Neuron (in vitro differentiated cells): ENCODE measurements at regions not wholly inside any gene's neighbourhood (a gene's known extent, or its start where the extent isn't known, plus 50 kb on each side); places are given as distances from the start of the nearest gene placed in this dataset.
A peak's percentile ranks its signal among the peaks of the same experiment; 100 is the strongest.
"Not testable (repeated sequence)": the region's sequence is repeated elsewhere in the genome, so short reads cannot be mapped to it uniquely, and the experiment has no call there.

Experiments
- H2AFZ ChIP-seq: one replicate; pipeline ENCODE4 v1.6.1; 2013; ENCODE audit warnings: low read depth, mild to moderate bottlenecking, inconsistent platforms, low read length, moderate library complexity
- H3K27me3 ChIP-seq: one replicate; pipeline ENCODE4 v1.6.1; 2013; ENCODE audit warnings: low read length; ENCODE audit not compliant: insufficient read depth
- H3K36me3 ChIP-seq: one replicate; pipeline ENCODE4 v1.6.1; 2013; ENCODE audit warnings: low read length; ENCODE audit not compliant: insufficient read depth
- H3K4me1 ChIP-seq: one replicate; pipeline ENCODE4 v1.6.1; 2013; ENCODE audit warnings: low read length; ENCODE audit not compliant: insufficient read depth
- H3K4me3 ChIP-seq: 2 replicates; pipeline ENCODE4 v1.5.1; 2013; ENCODE audit warnings: mild to moderate bottlenecking, low read length, moderate library complexity
- H3K9me3 ChIP-seq: one replicate; pipeline ENCODE4 v1.6.1; 2013; ENCODE audit warnings: low read length

GRCh38 chr10:3264161-3264761 lies 91.7 kb upstream of the PITRM1 start:
- Histone ChIP-seq H3K36me3 (no peaks in the 10 kb centered on the region), H3K4me3 (no peak overlapping the region), H2AFZ (no peak overlapping the region), H3K4me1 (peaks cover 16% of the 10 kb centered on the region), H3K27me3 (no peaks in the 10 kb centered on the region), H3K9me3 (no peaks in the 10 kb centered on the region)

DNA sequence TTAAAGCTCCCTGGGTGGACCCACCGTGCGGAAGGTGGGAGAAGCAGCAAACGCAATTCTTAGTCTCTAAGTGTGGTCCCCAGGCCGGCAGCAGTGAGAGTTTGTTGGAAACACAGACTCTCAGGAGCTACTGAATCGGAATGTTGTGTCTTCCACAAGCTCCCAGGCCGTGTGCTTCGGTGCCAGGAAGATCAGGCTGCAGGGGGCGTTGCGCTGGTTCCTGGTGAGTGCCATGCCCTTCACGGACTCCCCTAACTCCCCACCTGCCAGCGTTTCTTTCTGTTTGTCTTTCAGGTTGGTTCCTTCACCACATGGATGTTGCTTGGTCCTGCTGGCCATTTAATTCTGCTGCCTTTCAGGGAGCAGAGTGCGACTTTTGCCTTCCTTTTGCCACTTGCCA lies 91.2 kb upstream of the PITRM1 start:
- Histone ChIP-seq H3K4me3 (no peak overlapping the region), H3K36me3 (no peaks in the 10 kb centered on the region), H2AFZ (no peak overlapping the region), H3K4me1 (peaks cover 15% of the 10 kb centered on the region), H3K9me3 (no peaks in the 10 kb centered on the region), H3K27me3 (no peaks in the 10 kb centered on the region)

DNA sequence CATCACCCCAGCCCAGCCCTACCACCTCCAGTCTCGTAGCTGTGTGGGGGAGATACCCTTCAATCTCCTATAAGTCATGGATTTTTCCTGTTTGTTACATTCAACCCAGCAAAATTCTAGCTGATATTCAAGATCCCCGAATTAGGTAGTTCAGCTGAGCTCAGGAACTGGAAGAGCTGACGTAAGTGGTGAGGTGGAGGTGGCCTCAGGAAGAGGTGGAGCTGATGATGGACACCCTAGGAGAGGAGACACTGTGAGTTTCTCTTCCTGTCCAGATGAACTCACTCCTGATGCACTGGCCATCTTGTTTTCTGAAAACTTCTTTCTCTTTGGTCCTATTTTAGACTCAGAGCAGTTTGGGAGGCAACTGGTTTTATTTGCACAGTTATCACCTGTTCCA lies 90.5 kb upstream of the PITRM1 start:
- Histone ChIP-seq H3K4me3 (no peak overlapping the region), H2AFZ (no peak overlapping the region), H3K27me3 (no peaks in the 10 kb centered on the region), H3K4me1 (peaks cover 15% of the 10 kb centered on the region), H3K9me3 (no peaks in the 10 kb centered on the region), H3K36me3 (no peaks in the 10 kb centered on the region)

DNA sequence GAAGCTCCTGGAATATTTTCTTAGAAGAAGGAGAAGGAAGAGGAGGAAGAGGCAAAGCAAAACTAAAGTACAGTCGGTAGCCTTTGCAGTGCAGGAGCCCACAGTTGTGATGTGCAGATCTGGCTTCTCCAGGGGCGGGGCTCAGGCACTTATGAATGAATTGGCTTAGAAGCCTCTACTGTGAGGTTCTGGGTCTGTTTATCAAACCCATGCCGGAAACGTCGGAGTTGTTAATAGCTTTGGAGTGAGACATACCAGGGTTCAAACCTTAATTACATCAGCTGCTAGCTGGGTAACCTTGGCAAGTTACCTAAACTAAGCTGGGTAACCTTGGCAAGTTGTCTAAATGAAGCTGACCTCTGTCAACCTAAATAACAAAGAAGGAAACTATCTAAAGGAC lies 89.3 kb upstream of the PITRM1 start:
- Histone ChIP-seq H3K36me3 (no peaks in the 10 kb centered on the region), H3K4me3 (no peak overlapping the region), H3K27me3 (no peaks in the 10 kb centered on the region), H3K4me1 (peaks cover 15% of the 10 kb centered on the region), H2AFZ (no peak overlapping the region), H3K9me3 (no peaks in the 10 kb centered on the region)

DNA sequence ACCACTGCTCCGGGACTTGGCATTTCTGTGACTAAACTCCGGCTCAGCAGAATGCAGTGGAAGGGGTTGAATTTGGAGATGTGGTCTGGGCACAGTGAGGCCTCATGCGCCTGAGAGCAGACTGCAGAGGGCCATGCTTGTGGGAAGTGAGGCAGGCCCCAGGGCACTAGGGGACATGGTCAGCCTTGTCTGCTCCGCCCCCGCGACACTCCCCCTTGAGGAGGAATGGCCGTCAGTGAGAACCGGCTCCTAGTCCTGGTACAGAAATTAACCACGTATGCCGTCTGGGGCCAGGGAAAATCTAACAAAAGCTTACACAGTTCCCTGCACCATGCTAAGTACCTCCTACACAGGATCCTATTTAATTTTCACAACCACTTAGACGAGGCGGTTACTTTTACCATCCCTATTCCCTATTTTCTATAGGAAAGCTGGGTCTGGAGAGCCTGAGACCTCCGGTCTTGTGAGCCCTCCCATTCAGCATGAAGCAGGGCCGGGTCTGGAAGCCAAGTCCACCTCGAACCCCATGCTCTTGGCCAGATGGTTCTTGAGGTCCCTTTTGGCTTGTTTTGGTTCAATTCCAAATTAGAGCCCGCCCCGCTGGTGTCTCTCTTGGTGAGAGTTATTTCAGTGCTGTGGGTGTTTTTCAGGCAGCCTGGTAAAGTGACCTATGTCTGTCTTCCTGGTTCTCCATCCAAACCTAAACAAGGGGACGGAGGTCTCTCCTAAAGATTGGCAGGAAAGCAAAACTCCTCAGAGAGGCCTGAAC lies 87.7 kb upstream of the PITRM1 start:
- no peak overlapping the region for H2AFZ ChIP-seq
- no peaks in the 10 kb centered on the region for H3K36me3 ChIP-seq
- no peak overlapping the region for H3K4me3 ChIP-seq
- H3K27me3 ChIP-seq: no peaks in the 10 kb centered on the region
- H3K9me3 ChIP-seq: no peaks in the 10 kb centered on the region
- H3K4me1 ChIP-seq: peaks cover 11% of the 10 kb centered on the region

DNA sequence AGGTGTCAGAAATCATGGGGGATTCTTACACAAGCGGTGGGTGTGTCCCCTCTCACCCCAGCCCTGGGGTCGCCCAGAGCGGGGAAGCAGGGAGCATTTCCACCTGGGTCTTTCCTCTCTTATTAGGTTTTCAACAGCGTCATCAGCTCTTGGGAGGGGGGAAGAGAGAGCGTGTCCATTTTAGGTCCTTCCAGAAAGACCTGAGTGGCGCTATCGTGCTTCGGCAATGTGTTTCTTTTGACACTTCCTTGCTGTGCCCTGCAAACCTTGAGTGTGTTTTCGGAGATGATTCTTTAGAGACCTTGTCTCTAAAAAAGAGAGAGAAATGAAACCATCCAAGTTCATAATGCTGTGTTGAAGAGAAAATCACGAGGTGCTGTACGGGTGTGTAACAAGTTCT lies 86.9 kb upstream of the PITRM1 start:
- Histone ChIP-seq H3K4me1 (peaks cover 4% of the 10 kb centered on the region), H3K4me3 (no peak overlapping the region), H2AFZ (no peak overlapping the region), H3K36me3 (no peaks in the 10 kb centered on the region), H3K27me3 (no peaks in the 10 kb centered on the region), H3K9me3 (no peaks in the 10 kb centered on the region)

- no peaks in the 10 kb centered on the region for H3K27me3 ChIP-seq
- H3K4me1 ChIP-seq: no peaks in the 10 kb centered on the region
- no peaks in the 10 kb centered on the region for H3K9me3 ChIP-seq
- H2AFZ ChIP-seq: no peak overlapping the region
- no peaks in the 10 kb centered on the region for H3K36me3 ChIP-seq
- no peak overlapping the region for H3K4me3 ChIP-seq
These were observed 85.8 kb upstream of the PITRM1 start for GRCh38 chr10:3258394-3258793.

DNA sequence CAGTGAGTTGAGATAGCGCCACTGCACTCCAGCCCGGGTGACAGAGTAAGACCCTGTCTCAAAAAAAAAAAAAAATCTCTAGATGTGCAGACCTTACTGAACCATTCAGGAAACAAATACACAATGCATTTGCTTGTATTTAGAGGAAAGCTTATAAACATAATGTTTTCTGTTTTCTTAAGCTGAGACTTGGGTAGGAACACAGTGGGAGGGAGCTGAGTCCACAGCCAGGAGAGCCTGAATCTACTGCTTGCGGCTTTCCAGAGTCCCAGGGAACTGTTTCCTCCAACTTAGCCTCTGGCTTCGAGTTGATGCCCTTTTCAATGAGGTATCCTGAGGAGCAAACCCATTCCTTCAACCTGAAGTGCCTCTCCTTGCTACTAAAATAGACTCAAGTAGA lies 83.0 kb upstream of the PITRM1 start:
- Histone ChIP-seq H3K9me3 (no peaks in the 10 kb centered on the region), H3K4me1 (no peaks in the 10 kb centered on the region), H3K4me3 (no peak overlapping the region), H3K36me3 (no peaks in the 10 kb centered on the region), H3K27me3 (no peaks in the 10 kb centered on the region), H2AFZ (no peak overlapping the region)

DNA sequence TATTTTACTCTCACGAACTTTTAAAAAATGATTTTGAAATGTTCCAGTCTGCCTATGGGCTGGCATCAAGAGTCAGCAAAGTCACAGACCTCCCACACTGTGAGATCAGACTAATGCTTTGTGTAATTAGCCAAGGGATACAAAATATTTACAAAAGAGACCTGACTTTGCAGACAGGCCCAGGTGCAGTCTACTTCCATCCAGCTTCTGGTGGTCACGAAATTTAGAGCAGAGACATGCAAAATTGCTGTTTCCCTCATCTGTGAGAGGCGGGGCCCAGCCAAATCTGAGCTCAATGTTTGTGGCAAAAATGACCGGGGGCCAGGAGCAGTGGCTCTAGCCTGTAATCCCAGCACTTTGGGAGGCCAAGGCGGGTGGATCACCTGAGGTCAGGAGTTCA lies 82.5 kb upstream of the PITRM1 start:
- H3K4me1 ChIP-seq: no peaks in the 10 kb centered on the region
- H3K4me3 ChIP-seq: no peak overlapping the region
- no peak overlapping the region for H2AFZ ChIP-seq
- H3K36me3 ChIP-seq: no peaks in the 10 kb centered on the region
- H3K27me3 ChIP-seq: no peaks in the 10 kb centered on the region
- H3K9me3 ChIP-seq: no peaks in the 10 kb centered on the region

DNA sequence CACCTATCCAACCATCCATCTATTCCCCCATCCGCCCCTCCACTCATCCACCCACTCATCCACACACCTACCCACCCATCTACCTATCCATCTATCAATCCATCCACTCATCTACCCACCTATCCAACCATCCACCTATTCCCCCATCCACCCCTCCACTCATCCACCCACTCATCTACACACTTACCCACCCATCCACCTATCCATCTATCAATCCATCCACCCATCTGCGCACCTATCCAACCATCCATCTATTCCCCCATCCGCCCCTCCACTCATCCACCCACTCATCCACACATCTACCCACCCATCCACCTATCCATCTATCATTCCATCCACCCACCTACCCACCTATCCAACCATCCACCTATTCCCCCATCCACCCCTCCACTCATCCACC lies 81.4 kb upstream of the PITRM1 start:
- not testable (repeated sequence) for H3K36me3 ChIP-seq, H3K9me3 ChIP-seq, H2AFZ ChIP-seq, H3K27me3 ChIP-seq, H3K4me3 ChIP-seq, H3K4me1 ChIP-seq

DNA sequence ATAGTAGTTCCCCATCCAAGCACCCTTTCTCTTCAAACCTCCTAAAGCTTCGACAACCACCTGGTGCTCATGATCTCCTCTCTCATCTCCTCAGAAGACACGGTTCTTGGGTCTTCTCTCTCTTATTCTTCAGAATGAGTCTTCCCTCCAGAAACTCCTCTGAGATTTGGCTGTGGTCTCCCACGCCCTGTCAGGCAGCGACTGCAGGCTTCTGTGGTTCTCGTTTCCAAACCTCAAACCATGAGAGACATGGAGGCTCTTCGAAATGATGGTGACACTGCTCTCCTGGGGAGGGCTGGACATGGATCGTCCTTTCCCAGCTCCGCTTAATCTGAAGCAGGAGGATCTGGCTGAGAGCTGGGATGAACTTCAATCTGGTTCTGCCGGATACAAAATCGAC lies 78.6 kb upstream of the PITRM1 start:
- Histone ChIP-seq H3K4me1 (peaks cover 9% of the 10 kb centered on the region), H3K9me3 (no peaks in the 10 kb centered on the region), H2AFZ (no peak overlapping the region), H3K36me3 (no peaks in the 10 kb centered on the region), H3K27me3 (no peaks in the 10 kb centered on the region), H3K4me3 (no peak overlapping the region)

DNA sequence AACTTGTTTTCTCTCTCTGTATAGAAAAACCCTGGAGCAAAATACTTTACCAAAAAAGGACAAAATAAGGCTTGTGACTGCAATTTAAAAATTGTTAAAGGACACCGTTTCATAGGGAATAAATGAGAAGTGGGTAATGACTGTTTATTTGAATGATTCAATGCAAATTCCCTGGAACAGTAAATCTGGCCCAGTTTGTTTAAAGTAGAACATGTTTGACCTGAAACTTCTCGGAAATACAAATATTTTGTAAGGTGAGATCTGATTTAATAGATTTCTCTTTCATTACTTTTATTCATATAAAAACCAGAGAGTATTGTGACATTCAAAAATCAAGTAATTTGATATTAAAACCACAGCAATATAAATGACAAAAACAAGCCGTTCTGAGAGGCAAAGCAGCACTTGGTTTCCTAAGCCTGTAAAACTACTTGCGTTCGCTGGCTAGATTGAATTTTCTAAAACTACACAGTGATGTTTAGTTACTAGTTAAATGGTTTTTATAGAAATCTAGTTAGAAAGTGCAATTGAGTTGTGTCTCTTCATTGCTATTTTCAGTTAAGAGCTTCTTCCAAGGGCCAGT lies 76.8 kb upstream of the PITRM1 start:
- no peaks in the 10 kb centered on the region for H3K36me3 ChIP-seq
- H3K4me3 ChIP-seq: no peak overlapping the region
- peak overlapping the region; percentile 76 for H2AFZ ChIP-seq
- peaks cover 9% of the 10 kb centered on the region for H3K4me1 ChIP-seq
- no peaks in the 10 kb centered on the region for H3K9me3 ChIP-seq
- no peaks in the 10 kb centered on the region for H3K27me3 ChIP-seq

DNA sequence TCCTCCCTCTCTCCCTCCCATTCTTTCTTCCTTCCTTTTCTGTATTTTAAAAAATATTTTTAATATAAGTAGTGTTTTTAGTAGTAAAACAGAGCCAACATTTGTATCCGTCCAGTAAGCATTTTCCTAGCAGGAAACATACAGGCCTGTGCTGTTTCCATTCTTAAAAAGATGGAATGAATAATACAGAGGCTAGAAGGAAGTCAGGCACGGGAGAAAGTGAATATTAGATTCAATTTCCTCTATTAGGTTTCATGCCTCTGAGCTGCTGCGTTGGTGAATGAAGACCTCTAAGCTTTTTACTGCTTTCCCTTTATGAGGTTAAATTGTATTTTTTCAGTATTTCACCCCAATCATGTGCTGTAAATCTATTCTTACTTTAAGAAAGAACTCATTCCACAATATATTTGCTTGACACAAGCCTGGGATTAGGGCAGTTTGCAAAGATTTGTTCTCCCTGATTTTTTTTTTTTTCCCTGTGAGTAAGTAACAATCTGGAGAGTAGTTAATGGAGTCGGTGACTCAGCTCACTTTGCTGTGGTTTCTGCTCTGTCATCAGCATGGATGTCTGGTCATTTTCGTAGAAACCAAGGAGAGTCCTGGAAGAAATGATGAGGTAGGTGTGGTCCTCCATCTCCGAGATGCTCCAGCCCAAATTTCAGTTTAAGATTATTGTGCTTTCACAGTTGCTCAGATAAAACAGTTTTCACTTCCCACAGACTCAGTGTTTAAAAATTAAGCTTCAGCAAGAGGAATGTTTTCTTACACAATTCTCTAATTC lies 76.1 kb upstream of the PITRM1 start:
- Histone ChIP-seq H3K4me1 (peaks cover 9% of the 10 kb centered on the region), H3K27me3 (no peaks in the 10 kb centered on the region), H3K9me3 (no peaks in the 10 kb centered on the region), H3K4me3 (no peak overlapping the region), H3K36me3 (no peaks in the 10 kb centered on the region), H2AFZ (peak overlapping the region; percentile 76)
